HG02763 (cell line): ENCODE measurements at regions not wholly inside any gene's neighbourhood (a gene's known extent, or its start where the extent isn't known, plus 50 kb on each side); places are given as distances from the start of the nearest gene placed in this dataset.
"Not testable (repeated sequence)": the region's sequence is repeated elsewhere in the genome, so short reads cannot be mapped to it uniquely, and the experiment has no call there.

ENCODE experiments used
- ATAC-seq: cut with Tn5 transposase; IDR thresholded peaks from one replicate; pipeline ENCODE4 v1.9.1; 2021; ENCODE audit warnings: mild to moderate bottlenecking, moderate library complexity; ENCODE audit not compliant: unreplicated experiment

- not testable (repeated sequence) for ATAC-seq
Observed at GRCh38 chr5:177863822-177864446, 81.2 kb upstream of the FAM153A start.

- not testable (repeated sequence) for ATAC-seq
Observed at GRCh38 chr5:177857642-177858200, 75.0 kb upstream of the FAM153A start.

GRCh38 chr5:177856474-177856873, 73.8 kb upstream of the FAM153A start:
- not testable (repeated sequence) for ATAC-seq

- ATAC-seq: not testable (repeated sequence)
Observed at GRCh38 chr5:177847914-177848313, 65.2 kb upstream of the FAM153A start.

- not testable (repeated sequence) for ATAC-seq
Observed at GRCh38 chr5:177846598-177846997, 63.9 kb upstream of the FAM153A start.

- ATAC-seq: not testable (repeated sequence)
Observed at GRCh38 chr5:177845906-177846305, 63.2 kb upstream of the FAM153A start.

GRCh38 chr5:177836191-177836590, 53.5 kb upstream of the FAM153A start:
- not testable (repeated sequence) for ATAC-seq
